ENCODE measurements at regions not wholly inside any gene's neighbourhood (a gene's known extent, or its start where the extent isn't known, plus 50 kb on each side); places are given as distances from the start of the nearest gene placed in this dataset.

DNA sequence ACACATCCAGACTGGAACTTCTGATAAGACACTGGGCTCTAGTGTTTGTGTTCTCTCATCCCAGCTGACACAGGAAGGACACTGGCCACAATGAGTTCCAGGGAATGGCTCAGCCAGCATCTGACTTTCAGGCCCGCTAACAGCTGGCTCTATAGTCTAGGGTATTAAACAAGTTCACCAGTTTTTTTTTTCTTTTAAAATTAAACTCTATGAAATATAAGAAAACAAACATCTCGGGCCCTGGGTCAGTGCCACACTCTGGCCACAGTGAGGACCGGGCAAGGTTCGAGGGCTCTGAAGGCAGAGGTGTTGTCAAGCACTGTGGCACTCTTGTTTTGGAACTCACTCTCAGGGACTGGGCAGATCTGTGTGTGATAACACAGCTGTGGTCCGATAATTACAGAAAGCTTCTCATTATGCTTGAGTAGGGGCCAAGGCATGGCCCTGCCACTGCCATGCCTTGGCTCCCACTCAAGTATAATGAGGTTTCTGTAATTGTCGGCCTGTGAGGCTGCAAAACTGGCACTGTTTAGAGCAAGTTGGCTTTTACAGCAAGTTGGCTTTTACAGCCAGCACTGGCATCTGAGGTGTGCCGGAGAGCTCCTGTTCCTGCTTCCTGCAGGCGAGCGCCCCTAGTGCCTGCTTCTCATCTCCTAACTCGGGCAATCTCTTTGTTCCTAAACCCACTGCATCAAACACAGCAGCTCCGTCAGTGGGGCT, 62.8 kb downstream of the PPP1R2C start:
- no peak for TF ChIP-seq ZSCAN29 (IDR thresholded peaks at IDR 0.05)
- TF ChIP-seq, protein P1, sequence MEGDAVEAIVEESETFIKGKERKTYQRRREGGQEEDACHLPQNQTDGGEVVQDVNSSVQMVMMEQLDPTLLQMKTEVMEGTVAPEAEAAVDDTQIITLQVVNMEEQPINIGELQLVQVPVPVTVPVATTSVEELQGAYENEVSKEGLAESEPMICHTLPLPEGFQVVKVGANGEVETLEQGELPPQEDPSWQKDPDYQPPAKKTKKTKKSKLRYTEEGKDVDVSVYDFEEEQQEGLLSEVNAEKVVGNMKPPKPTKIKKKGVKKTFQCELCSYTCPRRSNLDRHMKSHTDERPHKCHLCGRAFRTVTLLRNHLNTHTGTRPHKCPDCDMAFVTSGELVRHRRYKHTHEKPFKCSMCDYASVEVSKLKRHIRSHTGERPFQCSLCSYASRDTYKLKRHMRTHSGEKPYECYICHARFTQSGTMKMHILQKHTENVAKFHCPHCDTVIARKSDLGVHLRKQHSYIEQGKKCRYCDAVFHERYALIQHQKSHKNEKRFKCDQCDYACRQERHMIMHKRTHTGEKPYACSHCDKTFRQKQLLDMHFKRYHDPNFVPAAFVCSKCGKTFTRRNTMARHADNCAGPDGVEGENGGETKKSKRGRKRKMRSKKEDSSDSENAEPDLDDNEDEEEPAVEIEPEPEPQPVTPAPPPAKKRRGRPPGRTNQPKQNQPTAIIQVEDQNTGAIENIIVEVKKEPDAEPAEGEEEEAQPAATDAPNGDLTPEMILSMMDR (IDR thresholded peaks at IDR 0.05 in 2 of 3, conservative IDR thresholded peaks at IDR 0.05 in 1 of 3; ENCODE audit: insufficient read depth in 2 of 3, low read depth in 1 of 3, low read length in 3 of 3), result peak in 2 of 3 experiments; percentile 14 to 19; a peak in 1 of 6 replicates
- no peak for TF ChIP-seq PCBP1 (IDR thresholded peaks at IDR 0.05; ENCODE audit: low read depth, low read length, poor library complexity, severe bottlenecking)
